ENCODE measurements at regions not wholly inside any gene's neighbourhood (a gene's known extent, or its start where the extent isn't known, plus 50 kb on each side); places are given as distances from the start of the nearest gene placed in this dataset.

DNA sequence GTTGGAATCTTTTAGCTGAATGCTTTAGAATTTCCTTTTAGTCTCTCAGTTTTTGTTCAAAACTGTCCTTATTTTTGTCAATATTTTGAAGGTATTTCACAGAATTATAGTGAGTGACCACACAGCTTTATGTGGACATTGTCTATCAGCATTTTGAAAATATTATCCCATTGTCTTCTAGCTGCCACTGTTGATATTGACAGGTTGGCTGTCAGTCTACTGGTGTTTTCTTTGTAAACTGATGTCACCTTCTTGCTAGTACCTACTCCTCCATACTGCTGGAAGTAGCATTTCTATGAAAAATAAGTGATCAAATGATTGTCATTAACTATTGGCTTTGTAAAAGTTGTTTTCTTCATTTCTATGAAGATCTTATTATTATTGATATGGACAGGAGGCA lies 256.8 kb downstream of the KLF12 start:
- TF ChIP-seq, protein P1, sequence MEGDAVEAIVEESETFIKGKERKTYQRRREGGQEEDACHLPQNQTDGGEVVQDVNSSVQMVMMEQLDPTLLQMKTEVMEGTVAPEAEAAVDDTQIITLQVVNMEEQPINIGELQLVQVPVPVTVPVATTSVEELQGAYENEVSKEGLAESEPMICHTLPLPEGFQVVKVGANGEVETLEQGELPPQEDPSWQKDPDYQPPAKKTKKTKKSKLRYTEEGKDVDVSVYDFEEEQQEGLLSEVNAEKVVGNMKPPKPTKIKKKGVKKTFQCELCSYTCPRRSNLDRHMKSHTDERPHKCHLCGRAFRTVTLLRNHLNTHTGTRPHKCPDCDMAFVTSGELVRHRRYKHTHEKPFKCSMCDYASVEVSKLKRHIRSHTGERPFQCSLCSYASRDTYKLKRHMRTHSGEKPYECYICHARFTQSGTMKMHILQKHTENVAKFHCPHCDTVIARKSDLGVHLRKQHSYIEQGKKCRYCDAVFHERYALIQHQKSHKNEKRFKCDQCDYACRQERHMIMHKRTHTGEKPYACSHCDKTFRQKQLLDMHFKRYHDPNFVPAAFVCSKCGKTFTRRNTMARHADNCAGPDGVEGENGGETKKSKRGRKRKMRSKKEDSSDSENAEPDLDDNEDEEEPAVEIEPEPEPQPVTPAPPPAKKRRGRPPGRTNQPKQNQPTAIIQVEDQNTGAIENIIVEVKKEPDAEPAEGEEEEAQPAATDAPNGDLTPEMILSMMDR (IDR thresholded peaks at IDR 0.05), result no peak
- no peak for TF ChIP-seq POLR2A (IDR thresholded peaks at IDR 0.05)
